Gastroesophageal sphincter (tissue), 3 donors: ENCODE measurements at regions not wholly inside any gene's neighbourhood (a gene's known extent, or its start where the extent isn't known, plus 50 kb on each side); places are given as distances from the start of the nearest gene placed in this dataset.

Experiments used
- EP300 ChIP-seq: sonication (generic); formaldehyde crosslinking; IDR thresholded peaks from one replicate; pipeline ENCODE4 v1.6.1; 2017; ENCODE audit warnings: antibody characterized with exemption, mild to moderate bottlenecking
- TF ChIP-seq, protein P1 (sequence below), 4 experiments: fragments of 200-600 bp in 2 of 4; fragments of 450-650 bp in 2 of 4; sonication (generic) in 1 of 4; IDR thresholded peaks; one replicate each; pipeline ENCODE4 v1.5.1; 2017 to 2019; ENCODE audit warnings: antibody characterized with exemption in 4 of 4, mild to moderate bottlenecking in 2 of 4, moderate library complexity in 2 of 4

DNA sequence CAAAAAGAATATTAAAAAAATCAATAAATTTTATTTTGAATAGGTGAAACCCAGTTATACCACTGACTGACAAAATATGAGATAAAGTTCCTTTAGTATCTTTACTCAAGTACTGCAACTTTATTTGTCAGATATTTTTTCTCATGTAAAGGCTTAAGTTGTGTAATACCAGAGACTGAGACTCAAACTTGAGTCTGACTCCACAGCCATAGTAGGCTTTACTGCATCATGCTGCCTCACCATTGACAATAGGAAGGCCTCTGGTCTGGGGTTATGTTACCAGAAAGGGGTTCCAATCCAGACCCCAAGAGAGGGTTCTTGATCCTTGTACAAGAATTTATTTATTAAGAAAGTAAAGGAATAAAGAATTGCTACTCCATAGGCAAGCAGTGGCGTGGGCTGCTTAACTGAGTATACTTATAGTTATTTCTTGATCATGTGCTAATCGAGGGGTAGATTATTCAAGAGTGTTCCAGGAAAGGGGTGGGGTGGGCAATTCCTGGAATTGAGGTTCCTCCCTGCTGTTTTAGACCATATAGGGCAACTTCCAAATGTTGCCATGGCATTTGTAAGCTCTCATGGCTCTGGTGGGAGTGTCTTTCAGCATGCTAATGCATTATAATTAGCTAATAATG is 187.4 kb upstream of the WSB1 start:
- TF ChIP-seq, protein P1, sequence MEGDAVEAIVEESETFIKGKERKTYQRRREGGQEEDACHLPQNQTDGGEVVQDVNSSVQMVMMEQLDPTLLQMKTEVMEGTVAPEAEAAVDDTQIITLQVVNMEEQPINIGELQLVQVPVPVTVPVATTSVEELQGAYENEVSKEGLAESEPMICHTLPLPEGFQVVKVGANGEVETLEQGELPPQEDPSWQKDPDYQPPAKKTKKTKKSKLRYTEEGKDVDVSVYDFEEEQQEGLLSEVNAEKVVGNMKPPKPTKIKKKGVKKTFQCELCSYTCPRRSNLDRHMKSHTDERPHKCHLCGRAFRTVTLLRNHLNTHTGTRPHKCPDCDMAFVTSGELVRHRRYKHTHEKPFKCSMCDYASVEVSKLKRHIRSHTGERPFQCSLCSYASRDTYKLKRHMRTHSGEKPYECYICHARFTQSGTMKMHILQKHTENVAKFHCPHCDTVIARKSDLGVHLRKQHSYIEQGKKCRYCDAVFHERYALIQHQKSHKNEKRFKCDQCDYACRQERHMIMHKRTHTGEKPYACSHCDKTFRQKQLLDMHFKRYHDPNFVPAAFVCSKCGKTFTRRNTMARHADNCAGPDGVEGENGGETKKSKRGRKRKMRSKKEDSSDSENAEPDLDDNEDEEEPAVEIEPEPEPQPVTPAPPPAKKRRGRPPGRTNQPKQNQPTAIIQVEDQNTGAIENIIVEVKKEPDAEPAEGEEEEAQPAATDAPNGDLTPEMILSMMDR (IDR thresholded peaks at IDR 0.05) = no peak
- no peak for TF ChIP-seq EP300
